ENCODE measurements at regions not wholly inside any gene's neighbourhood (a gene's known extent, or its start where the extent isn't known, plus 50 kb on each side); places are given as distances from the start of the nearest gene placed in this dataset.

- ATAC-seq (no peak), DNase-seq (no peak)
- intact Hi-C loops (cut with DNase I), result no loop called here
Measured at GRCh38 chr6:14693301-14694192, 552.3 kb upstream of the JARID2 start.

- ATAC-seq, result no peak
- intact Hi-C loops (cut with DNase I), result no loop called here
Measured at GRCh38 chr6:14694308-14694707, 551.6 kb upstream of the JARID2 start.

GRCh38 chr6:14695579-14695978, 550.3 kb upstream of the JARID2 start:
- ATAC-seq, result no peak

More at GRCh38 chr6:14694308-14694707, 551.6 kb upstream of the JARID2 start:
- no peak for DNase-seq

GRCh38 chr6:14696367-14696766, 549.5 kb upstream of the JARID2 start:
- no peak for ATAC-seq
- intact Hi-C loops (cut with DNase I), result no loop called here
- DNase-seq, result no peak

More at GRCh38 chr6:14695579-14695978, 550.3 kb upstream of the JARID2 start:
- intact Hi-C loops (cut with DNase I), result no loop called here
- no peak for DNase-seq

DNA sequence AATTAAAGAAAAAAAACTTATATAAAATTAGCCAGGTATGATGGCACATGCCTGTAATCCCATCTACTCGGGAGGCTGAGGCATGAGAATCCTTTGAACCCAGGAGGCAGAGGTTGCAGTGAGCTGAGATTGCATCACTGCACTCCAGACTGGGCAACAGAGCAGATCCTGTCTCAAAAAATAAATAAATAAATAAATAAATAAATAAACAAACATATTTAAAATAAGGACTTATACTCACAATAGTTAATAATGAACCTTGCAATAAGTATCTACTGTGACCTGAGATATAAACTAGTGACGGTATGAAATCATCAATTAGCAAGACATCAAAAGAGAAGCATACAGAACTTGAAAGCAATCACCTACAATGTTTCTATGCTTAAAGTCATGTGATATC, 548.4 kb upstream of the JARID2 start:
- no peak for DNase-seq
- intact Hi-C loops (cut with DNase I), result no loop called here

GRCh38 chr6:14699803-14700601, 545.9 kb upstream of the JARID2 start:
- intact Hi-C loops (cut with DNase I), result no loop called here
- ATAC-seq (no peak), DNase-seq (no peak)

More for the DNA sequence above, 548.4 kb upstream of the JARID2 start:
- no peak for ATAC-seq

DNA sequence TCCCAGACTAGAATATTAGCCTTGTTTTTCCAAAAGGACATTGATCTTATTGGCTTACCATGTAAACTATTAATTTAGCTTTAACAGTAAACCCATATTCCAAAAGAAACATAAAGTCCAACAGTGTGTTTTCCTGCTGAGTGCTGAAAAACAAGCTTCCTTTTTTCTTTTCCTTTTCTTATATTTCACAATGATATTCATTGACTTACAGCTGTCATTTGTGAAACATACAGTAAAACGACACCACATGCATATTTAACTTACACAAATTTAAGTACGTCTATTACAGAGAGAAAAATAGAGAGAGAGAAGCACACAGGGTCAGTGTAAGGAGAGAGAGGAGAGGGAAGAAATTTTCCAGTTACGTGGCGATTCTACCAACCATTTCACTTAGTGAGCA, 543.9 kb upstream of the JARID2 start:
- ATAC-seq, result no peak
- intact Hi-C loops (cut with DNase I), result no loop called here

GRCh38 chr6:14702678-14703077, 543.2 kb upstream of the JARID2 start:
- no peak for DNase-seq
- intact Hi-C loops (cut with DNase I), result no loop called here
- no peak for ATAC-seq

More for the DNA sequence above, 543.9 kb upstream of the JARID2 start:
- no peak for DNase-seq

DNA sequence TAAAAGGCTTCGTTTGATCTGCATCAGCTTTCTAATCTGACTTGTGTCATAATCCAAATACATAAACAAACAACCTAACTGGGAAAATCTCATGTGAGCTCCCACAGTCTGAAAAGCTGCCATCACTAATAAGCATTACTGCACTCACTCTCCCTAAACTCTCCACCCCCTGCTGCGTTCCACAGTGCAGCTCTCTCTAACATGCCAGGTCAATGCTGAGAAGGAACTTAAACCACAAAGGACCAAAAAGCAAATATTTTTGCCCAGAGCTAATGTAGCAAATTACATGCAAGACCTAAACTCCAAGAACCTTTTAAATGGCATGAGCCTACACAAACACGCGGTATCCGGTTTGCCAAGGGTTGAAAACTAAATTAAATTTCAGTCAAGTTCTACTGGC, 542.3 kb upstream of the JARID2 start:
- intact Hi-C loops (cut with DNase I), result no loop called here
- ATAC-seq, result no peak

DNA sequence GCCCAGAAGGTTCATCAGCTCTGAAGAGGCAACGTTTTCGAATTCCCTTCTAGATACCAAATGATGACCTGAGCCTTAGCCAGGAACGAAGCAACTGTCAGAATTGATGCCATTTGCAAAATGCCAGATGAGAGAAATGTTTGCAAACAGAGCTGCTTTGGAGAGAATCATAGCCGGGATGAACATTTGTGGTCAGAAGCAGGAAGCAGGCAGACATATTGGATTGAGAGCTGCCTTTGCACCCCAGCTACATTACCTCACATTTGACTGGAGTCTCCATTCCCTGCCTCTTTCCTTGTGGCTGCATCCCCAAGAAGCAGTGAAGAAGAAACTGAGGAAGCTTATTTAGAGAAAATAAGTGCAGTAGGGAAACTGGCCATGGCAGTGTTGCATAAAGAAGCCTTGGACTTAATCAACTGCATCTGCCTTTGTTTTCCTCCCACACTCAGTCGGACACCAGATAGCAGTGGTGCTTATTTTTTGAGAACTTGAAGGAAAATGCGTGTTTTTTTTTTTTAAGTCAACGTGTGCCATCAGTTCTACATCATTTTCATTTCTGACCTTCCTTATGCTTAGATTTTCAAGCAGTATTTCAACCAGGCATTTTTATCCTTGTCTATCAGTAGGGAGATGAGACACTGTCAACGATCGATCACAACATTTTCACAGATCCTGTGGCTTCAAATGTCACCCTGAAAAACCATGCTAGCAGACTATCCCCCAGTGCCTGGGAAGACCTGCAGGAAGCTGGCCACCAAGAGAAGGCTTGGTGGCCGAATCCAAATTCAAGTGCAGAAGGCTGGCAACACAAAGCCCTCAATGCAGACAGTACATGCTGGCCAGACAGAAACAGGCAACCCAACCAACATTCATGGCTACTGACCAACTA, 541.2 kb upstream of the JARID2 start:
- intact Hi-C loops (cut with DNase I), result no loop called here
- ATAC-seq, result no peak
- DNase-seq, result no peak

More for the DNA sequence above, 542.3 kb upstream of the JARID2 start:
- DNase-seq, result no peak

GRCh38 chr6:14705841-14706377, 540.0 kb upstream of the JARID2 start:
- DNase-seq, result no peak
- peak; percentile 31 to 49 for ATAC-seq
- intact Hi-C loops (cut with DNase I), result no loop called here

DNA sequence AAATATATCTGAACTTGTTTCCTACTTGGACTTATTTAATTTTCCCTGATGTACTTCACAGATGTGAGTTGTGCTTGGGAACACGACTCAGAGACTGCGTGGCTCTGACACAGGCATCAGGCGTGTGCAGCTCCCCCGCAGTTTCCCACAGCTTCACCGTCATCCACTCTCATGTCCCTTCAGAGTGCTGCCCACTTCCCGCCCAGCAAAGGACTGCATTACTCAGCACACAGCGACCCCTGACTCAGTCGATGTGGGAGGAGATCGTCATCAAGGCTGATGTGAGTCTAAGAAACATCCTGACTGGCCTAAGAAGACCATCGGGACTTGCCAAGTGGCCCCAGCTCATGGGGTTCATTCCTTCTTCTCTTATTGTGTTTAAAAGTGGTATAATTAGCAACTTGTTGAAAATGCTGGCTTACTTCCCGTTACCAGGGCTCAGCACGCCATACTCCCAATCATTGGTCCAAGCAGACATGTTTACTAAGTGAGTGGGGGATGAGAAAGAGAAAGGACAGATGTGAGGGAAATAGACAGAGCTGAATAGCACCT, 539.4 kb upstream of the JARID2 start:
- intact Hi-C loops (cut with DNase I), result no loop called here
- ATAC-seq (peak; percentile 89 to 94), DNase-seq (peak; percentile 83)

DNA sequence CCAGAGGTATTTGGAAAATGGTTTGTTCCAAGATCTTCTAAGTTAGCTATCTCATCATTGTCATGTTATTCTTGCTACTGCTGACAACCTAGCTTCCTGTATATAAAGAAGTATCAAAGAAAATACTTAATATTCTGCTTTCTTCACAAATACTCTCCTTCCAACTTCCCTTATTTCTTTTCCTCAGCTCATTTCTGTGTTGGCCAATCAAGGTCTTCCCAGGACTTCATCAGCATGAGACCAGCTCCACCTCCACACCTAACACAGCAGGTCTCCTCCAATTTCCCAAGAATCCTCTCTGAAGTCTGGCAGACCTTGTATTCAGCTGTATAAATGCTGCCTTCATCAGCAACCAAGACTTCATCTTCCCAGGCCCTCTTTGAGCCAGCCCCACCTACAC, 538.6 kb upstream of the JARID2 start:
- no peak for ATAC-seq
- DNase-seq, result no peak
- intact Hi-C loops (cut with DNase I), result no loop called here

- intact Hi-C loops (cut with DNase I), result no loop called here
- DNase-seq (no peak), ATAC-seq (no peak)
Measured at GRCh38 chr6:14707971-14708465, 537.9 kb upstream of the JARID2 start.

DNA sequence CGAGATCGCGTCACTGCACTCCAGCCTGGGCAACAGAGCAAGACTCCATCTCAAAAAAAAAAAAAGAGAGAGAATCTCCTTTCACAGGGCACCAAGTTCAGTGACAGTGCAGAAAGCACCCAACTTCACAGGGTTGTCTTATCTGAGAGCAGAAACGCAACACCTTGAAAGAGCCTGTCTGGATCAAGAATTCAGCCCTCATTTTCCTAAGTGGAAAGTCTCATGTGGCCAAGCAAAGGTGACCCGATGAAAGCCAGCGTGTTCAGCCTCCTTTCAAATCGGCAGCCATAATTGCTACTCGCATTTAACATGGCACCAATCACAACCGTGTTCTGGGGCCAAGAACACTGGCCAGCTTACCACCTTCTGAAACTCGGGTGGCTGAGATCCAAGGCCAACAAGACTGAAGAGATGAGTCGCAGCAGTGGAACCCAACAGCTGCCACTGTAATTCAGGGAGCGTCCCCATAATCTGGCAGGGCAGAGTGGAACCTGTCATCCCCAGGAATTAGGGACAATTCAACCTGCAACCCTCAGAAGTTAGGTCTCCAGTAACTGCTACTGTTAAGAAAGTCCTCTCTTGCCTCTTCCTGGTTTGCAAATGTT, 536.7 kb upstream of the JARID2 start:
- ATAC-seq (no peak), DNase-seq (no peak)
- intact Hi-C loops (cut with DNase I), result no loop called here

DNA sequence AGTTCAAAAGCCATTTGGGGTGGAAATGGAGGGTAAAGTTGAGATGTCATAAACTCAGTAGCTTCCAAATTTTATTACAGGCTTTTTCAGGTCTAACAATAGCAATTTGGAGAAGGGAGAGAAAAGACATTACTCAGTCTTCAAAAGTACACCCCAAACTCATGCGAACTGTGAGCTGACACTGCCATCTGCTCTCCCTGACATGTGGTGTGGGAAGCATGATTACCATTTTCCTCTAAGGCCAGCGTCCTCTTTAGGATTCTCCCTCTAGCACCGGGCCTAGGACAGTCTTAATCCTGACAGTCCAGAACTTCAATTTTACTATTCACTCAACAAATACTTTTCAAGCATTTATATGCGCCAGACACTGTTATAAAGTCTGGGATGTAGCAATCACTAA, 536.0 kb upstream of the JARID2 start:
- DNase-seq (no peak), ATAC-seq (no peak)
- intact Hi-C loops (cut with DNase I), result loop anchor here in 1 of 2 donors (5.0 to 10.0 kb wide), 2 partner anchors 92 to 495 kb away; no protein-coding TSS in a partner anchor

DNA sequence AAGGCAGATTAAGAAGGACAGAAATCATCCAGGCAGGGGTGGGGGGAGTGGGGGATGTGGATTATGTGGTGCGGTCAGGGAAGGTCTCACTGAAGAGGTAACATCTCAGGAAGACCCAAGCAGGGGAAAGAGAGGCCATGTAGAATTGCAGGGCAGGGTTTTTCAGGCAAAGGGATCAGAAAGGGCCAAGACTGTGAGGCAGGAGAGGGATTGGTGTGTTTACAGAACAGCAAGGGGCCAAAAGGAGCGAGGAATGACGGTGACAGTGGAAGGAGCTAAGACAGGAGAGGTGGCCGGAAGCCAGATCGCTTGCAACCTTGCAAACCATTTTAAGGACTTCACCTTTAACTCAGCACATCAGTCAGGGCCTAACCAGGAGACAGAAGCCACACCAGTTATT, 535.4 kb upstream of the JARID2 start:
- no peak for DNase-seq
- intact Hi-C loops (cut with DNase I), result loop anchor here in 1 of 2 donors (5.0 to 10.0 kb wide), 2 partner anchors 92 to 496 kb away; no protein-coding TSS in a partner anchor
- ATAC-seq, result no peak
